Stomach smooth muscle (tissue), 2 donors: ENCODE measurements at regions not wholly inside any gene's neighbourhood (a gene's known extent, or its start where the extent isn't known, plus 50 kb on each side); places are given as distances from the start of the nearest gene placed in this dataset.
"Not testable (repeated sequence)": the region's sequence is repeated elsewhere in the genome, so short reads cannot be mapped to it uniquely, and the experiment has no call there.

Experiments
- H3K27ac ChIP-seq: one replicate; pipeline ENCODE4 v1.7.0; 2013; ENCODE audit warnings: mild to moderate bottlenecking, low read length, inconsistent platforms
- H3K27me3 ChIP-seq, 2 donors: one replicate each; pipeline ENCODE4 v1.7.0; 2013; ENCODE audit warnings: low read length in 2 of 2; ENCODE audit not compliant: insufficient read depth in 2 of 2, control insufficient read depth in 1 of 2
- H3K36me3 ChIP-seq, 2 donors: one replicate each; pipeline ENCODE4 v1.7.0; 2013; ENCODE audit warnings: low read length in 2 of 2; ENCODE audit not compliant: control insufficient read depth in 2 of 2, insufficient read depth in 2 of 2
- H3K4me1 ChIP-seq: one replicate; pipeline ENCODE4 v1.7.0; 2013; ENCODE audit warnings: low read length; ENCODE audit not compliant: control insufficient read depth, insufficient read depth
- H3K4me3 ChIP-seq, 2 donors: one replicate each; pipeline ENCODE4 v1.7.0; 2013; ENCODE audit warnings: low read length in 2 of 2
- H3K9ac ChIP-seq, 2 donors: one replicate each; pipeline ENCODE4 v1.7.0; 2013; ENCODE audit warnings: low read length in 2 of 2, mild to moderate bottlenecking in 1 of 2
- H3K9me3 ChIP-seq, 2 donors: one replicate each; pipeline ENCODE4 v1.7.0; 2013; ENCODE audit warnings: low read length in 2 of 2; ENCODE audit not compliant: control insufficient read depth in 2 of 2
- donor health status: healthy.
- donor health status: Pancreatic carcinoma.

GRCh38 chr12:59517522-59517921 is 78.3 kb upstream of the SLC16A7 start:
- Histone ChIP-seq H3K27ac (no peak overlapping the region), H3K9ac (no peak overlapping the region), H3K27me3 (no peaks in the 10 kb centered on the region), H3K4me3 (no peak overlapping the region), H3K36me3 (no peaks in the 10 kb centered on the region), H3K4me1 (no peaks in the 10 kb centered on the region), H3K9me3 (no peaks in the 10 kb centered on the region)

DNA sequence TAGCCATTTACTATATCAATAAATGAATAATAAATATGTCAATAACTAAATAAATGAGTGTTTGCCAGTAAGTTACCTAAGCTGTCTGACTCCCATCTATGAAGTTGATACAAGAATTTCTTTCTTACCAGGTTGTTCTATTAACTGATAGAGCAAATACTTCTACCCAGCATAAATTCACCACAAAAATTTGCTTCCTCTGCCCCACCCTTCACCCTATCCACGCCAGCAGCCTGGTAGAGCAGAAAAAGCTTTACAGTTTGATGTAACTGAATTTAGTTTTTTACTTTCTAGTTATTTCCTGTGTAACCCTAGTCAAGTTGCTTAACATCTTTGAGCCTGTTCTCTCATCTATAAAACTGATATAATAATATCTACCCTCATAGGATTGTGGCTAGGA is 94.9 kb upstream of the SLC16A7 start:
- no peaks in the 10 kb centered on the region for H3K36me3 ChIP-seq
- no peak overlapping the region for H3K27ac ChIP-seq
- no peaks in the 10 kb centered on the region for H3K4me1 ChIP-seq
- H3K9me3 ChIP-seq, result no peaks in the 10 kb centered on the region
- no peaks in the 10 kb centered on the region for H3K27me3 ChIP-seq
- no peak overlapping the region for H3K9ac ChIP-seq
- H3K4me3 ChIP-seq, result no peak overlapping the region

DNA sequence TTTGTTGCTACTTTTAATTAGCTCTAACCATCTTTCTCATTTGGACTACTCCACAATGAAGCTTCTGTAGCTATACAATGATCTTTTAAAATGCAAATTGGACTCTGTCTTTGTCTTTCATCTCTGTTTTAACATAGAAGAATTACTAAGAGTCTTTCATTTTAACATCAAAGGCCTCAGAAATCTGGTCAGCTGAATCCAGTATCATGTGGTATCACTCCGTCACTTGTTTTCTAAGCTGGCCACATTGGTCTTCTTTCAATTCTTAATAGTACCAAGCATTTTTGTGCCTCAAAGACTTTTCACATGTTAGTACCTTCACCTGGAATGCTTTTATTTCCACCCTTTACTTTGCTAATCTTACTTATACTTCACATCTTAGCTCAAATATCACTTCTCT is 95.5 kb upstream of the SLC16A7 start:
- no peaks in the 10 kb centered on the region for H3K27me3 ChIP-seq
- no peak overlapping the region for H3K9ac ChIP-seq
- no peaks in the 10 kb centered on the region for H3K36me3 ChIP-seq
- H3K4me1 ChIP-seq, result no peaks in the 10 kb centered on the region
- no peak overlapping the region for H3K27ac ChIP-seq
- H3K9me3 ChIP-seq, result no peaks in the 10 kb centered on the region
- no peak overlapping the region for H3K4me3 ChIP-seq

DNA sequence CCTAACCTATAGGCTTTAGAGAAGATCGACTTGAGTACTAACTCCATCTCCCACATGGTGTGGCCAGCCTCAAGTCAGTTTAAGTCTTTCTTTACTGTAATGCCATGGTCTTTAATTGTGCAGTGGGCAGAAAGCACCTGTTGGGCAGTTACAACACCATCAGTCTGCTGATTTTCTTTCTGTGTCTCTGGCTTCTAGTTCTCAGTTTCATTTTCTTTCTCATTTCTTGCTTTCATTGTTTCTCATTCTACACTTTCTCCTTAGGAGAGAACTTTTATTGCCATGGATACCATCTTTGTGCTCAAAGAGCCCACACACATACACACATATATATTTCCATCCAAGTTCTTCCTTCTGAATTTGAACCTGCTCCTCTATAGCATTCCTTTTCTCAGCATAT is 96.1 kb upstream of the SLC16A7 start:
- no peak overlapping the region for H3K27ac ChIP-seq
- H3K27me3 ChIP-seq, result no peaks in the 10 kb centered on the region
- no peak overlapping the region for H3K4me3 ChIP-seq

GRCh38 chr12:59494617-59495016 is 101.2 kb upstream of the SLC16A7 start:
- Histone ChIP-seq H3K27me3 (no peaks in the 10 kb centered on the region), H3K4me3 (no peak overlapping the region), H3K9ac (no peak overlapping the region), H3K27ac (no peak overlapping the region), H3K36me3 (no peaks in the 10 kb centered on the region), H3K4me1 (no peaks in the 10 kb centered on the region), H3K9me3 (no peaks in the 10 kb centered on the region)

More for the DNA sequence above, 96.1 kb upstream of the SLC16A7 start:
- Histone ChIP-seq H3K4me1 (no peaks in the 10 kb centered on the region), H3K36me3 (no peaks in the 10 kb centered on the region), H3K9me3 (no peaks in the 10 kb centered on the region), H3K9ac (no peak overlapping the region)

DNA sequence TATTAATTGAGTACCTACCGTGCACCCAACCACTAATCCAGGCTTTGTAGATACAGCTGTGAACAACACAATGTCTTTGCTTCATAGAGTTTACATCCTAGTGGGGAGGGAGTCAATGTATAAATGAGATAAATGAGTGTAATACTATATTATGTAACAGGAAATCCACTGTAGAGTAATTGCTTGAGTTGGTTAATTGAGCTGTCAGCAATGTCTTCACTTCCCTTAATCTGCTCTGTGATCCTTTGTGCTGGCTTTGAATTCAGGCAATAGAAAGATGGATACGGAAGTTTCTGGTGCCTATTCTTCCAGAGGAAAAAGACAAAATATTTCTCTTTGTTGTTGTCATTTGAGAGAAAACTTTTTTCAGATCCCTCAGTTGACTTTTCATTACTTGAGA is 104.0 kb upstream of the SLC16A7 start:
- no peak overlapping the region for H3K27ac ChIP-seq
- no peaks in the 10 kb centered on the region for H3K9me3 ChIP-seq
- H3K4me3 ChIP-seq, result no peak overlapping the region
- no peaks in the 10 kb centered on the region for H3K4me1 ChIP-seq
- no peaks in the 10 kb centered on the region for H3K27me3 ChIP-seq
- H3K9ac ChIP-seq, result no peak overlapping the region
- H3K36me3 ChIP-seq, result no peaks in the 10 kb centered on the region

DNA sequence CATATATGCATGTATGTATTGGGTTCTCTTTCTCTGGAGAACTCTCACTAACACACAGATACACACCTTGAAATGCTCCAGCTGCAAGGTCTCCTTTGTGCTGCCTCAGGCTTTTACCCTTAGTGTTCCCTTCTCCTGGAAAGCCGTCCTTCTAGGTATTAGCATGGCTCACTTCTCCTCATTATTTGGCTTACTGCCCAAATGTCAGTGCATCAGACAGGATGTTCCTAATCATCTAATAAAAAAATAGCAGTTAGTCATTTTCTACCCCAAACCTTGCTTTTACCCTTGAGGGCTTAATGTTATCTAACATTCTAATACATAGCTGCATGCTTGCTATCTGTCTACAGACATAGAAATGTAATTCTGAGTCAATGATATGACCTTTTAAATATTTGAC is 109.0 kb upstream of the SLC16A7 start:
- H3K36me3 ChIP-seq, result no peaks in the 10 kb centered on the region
- H3K9ac ChIP-seq, result no peak overlapping the region
- no peak overlapping the region for H3K27ac ChIP-seq
- no peak overlapping the region for H3K4me3 ChIP-seq
- no peaks in the 10 kb centered on the region for H3K4me1 ChIP-seq
- no peaks in the 10 kb centered on the region for H3K27me3 ChIP-seq
- no peaks in the 10 kb centered on the region for H3K9me3 ChIP-seq

- H3K27me3 ChIP-seq, result no peaks in the 10 kb centered on the region
- H3K9me3 ChIP-seq, result no peaks in the 10 kb centered on the region
- no peak overlapping the region for H3K27ac ChIP-seq
- H3K36me3 ChIP-seq, result no peaks in the 10 kb centered on the region
- H3K4me1 ChIP-seq, result no peaks in the 10 kb centered on the region
- H3K9ac ChIP-seq, result no peak overlapping the region
- H3K4me3 ChIP-seq, result no peak overlapping the region
Observed at GRCh38 chr12:59484575-59484974, 111.3 kb upstream of the SLC16A7 start.

DNA sequence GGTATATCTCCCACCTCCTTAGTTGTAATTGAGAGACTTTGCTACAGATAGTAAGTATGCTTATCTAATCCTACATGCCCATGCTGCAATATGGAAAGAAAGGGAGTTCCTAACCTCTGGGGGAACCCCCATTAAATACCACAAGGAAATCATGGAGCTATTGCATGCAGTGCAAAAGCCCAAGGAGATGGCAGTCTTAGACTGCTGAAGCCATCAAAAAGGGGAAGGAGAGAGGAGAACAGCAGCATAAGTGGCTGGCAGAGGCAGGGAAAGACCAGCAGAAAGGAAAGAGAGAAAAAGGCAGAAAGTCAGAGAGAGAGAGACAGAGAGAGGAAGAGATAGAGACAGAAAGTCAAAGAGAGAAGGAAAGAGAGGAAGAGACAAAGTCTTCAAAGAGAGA is 121.6 kb upstream of the SLC16A7 start:
- not testable (repeated sequence) for H3K4me3 ChIP-seq, H3K9me3 ChIP-seq, H3K4me1 ChIP-seq, H3K27me3 ChIP-seq, H3K9ac ChIP-seq, H3K27ac ChIP-seq, H3K36me3 ChIP-seq

GRCh38 chr12:59472273-59472672 is 123.6 kb upstream of the SLC16A7 start:
- Histone ChIP-seq H3K36me3 (no peaks in the 10 kb centered on the region), H3K9me3 (no peaks in the 10 kb centered on the region), H3K27me3 (no peaks in the 10 kb centered on the region), H3K4me1 (no peaks in the 10 kb centered on the region), H3K9ac (no peak overlapping the region), H3K4me3 (no peak overlapping the region), H3K27ac (no peak overlapping the region)

- Histone ChIP-seq H3K27ac (no peak overlapping the region), H3K9me3 (no peaks in the 10 kb centered on the region), H3K27me3 (no peaks in the 10 kb centered on the region), H3K9ac (no peak overlapping the region), H3K4me1 (no peaks in the 10 kb centered on the region), H3K4me3 (no peak overlapping the region), H3K36me3 (no peaks in the 10 kb centered on the region)
Observed at GRCh38 chr12:59459966-59460660, 135.7 kb upstream of the SLC16A7 start.
